ENCODE measurements at regions not wholly inside any gene's neighbourhood (a gene's known extent, or its start where the extent isn't known, plus 50 kb on each side); places are given as distances from the start of the nearest gene placed in this dataset.
A peak's percentile ranks its signal among the peaks of the same experiment; 100 is the strongest.

DNA sequence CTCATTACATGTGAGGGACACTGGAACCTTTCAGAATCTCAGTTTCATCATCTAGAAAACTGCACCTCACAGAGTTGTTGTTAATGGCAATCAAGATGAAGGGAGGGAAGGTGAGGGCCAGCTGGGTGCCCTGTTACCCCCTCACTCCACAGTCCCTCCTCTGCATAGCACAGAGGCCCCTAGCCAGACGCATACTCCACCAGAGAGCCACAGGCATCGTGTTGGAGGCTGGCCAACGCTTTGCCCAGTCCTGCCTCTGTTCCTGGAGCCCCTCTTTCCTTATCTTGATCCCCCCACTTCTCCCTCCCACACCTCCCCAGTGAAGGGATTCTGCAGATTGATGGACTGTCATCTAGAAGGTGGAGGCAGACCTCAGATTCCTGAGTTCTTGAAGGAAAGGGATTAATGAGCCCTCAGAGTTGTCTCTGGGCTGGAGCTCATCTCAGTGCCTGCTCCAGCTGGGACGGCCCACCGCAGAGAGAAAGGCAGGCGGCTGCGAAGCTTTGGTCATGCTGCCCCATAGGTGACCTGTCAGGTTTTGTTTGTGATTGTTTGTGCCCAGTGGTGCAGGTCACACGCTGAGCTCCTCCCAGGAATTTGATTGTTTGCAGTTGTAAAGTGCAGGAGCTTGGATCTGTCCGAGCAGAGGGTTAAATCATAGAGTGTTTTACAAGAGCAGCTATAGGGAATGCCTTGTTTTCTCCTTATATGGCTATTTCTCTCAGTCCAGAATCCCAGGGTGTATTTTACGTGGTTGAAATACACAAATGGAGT is 487.3 kb downstream of the CCDC171 start:
- no peak overlapping the region for H3K4me3 ChIP-seq (ENCODE audit: low read depth, low read length)
- TF ChIP-seq, protein P1, sequence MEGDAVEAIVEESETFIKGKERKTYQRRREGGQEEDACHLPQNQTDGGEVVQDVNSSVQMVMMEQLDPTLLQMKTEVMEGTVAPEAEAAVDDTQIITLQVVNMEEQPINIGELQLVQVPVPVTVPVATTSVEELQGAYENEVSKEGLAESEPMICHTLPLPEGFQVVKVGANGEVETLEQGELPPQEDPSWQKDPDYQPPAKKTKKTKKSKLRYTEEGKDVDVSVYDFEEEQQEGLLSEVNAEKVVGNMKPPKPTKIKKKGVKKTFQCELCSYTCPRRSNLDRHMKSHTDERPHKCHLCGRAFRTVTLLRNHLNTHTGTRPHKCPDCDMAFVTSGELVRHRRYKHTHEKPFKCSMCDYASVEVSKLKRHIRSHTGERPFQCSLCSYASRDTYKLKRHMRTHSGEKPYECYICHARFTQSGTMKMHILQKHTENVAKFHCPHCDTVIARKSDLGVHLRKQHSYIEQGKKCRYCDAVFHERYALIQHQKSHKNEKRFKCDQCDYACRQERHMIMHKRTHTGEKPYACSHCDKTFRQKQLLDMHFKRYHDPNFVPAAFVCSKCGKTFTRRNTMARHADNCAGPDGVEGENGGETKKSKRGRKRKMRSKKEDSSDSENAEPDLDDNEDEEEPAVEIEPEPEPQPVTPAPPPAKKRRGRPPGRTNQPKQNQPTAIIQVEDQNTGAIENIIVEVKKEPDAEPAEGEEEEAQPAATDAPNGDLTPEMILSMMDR (IDR thresholded peaks at IDR 0.05; ENCODE audit: control insufficient read depth, extremely low read depth, insufficient read depth): no peak
- DNase-seq (ENCODE audit: low read depth): peak; percentile 90

DNA sequence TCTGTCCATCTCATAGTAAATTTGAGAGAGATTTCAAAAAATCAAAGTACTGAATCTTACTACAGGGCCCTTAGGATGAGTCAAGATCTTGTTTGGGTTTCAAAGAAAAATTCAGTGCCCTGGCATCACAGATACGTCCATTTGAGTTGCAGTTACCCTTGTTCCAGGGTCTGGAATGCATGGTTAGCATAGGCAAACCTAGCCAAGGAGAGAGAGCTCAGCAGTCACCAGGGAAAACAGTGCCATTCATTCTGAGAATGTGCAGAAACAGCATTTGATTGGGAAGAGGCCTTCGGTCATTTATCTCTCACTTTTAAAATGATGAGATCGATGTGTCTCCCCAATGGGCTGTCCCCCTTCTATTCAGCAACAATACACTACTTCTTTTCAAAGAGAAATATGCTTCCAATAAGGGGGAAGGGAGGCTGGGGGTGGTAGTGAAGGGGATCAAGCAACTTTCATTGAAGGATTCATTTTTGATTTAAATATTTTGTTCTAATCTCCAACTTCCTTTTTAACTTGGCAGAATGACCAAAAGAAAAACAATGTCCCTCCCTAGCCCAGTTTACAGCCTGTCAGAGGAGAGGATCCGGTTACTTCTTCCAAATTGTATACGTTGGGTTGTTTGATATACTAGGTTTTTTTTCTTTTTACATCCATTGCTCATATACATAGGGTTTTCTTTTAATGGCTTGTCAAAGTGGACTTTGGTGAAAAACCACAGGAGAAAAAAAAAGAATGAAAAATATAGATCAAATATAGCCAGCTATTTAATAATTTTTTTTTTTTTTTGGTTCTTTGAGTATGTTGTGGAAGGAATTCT is 491.1 kb downstream of the CCDC171 start:
- TF ChIP-seq, protein P1 (IDR thresholded peaks at IDR 0.05; ENCODE audit: control insufficient read depth, extremely low read depth, insufficient read depth): no peak
- H3K4me3 ChIP-seq (ENCODE audit: low read depth, low read length): no peak overlapping the region
- no peak for DNase-seq (ENCODE audit: low read depth)

DNA sequence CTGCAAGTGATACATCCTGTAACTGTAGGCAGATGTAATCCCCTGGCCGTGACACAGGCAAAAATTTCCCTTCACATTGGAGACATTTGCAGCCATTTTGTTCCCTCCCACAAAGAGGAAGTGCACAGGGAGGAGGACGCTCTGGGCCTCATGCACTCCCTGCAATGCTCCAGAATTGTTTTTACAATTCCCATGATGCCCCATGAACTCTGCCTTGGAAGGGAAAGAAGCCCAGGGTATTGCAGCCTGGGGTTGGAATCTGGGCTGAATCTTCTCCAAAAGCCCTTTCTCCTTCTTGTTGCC is 491.7 kb downstream of the CCDC171 start:
- H3K4me3 ChIP-seq (ENCODE audit: low read depth, low read length): no peak overlapping the region
- DNase-seq (ENCODE audit: low read depth): no peak
- TF ChIP-seq, protein P1 (IDR thresholded peaks at IDR 0.05; ENCODE audit: control insufficient read depth, extremely low read depth, insufficient read depth): no peak

GRCh38 chr9:16045651-16046280 is 492.9 kb downstream of the CCDC171 start:
- no peak overlapping the region for H3K4me3 ChIP-seq (ENCODE audit: low read depth, low read length)
- TF ChIP-seq, protein P1 (IDR thresholded peaks at IDR 0.05; ENCODE audit: control insufficient read depth, extremely low read depth, insufficient read depth): no peak
- DNase-seq (ENCODE audit: low read depth): no peak

GRCh38 chr9:16046713-16047112 is 493.9 kb downstream of the CCDC171 start:
- TF ChIP-seq, protein P1 (IDR thresholded peaks at IDR 0.05; ENCODE audit: control insufficient read depth, extremely low read depth, insufficient read depth): no peak
- no peak overlapping the region for H3K4me3 ChIP-seq (ENCODE audit: low read depth, low read length)
- DNase-seq (ENCODE audit: low read depth): no peak

DNA sequence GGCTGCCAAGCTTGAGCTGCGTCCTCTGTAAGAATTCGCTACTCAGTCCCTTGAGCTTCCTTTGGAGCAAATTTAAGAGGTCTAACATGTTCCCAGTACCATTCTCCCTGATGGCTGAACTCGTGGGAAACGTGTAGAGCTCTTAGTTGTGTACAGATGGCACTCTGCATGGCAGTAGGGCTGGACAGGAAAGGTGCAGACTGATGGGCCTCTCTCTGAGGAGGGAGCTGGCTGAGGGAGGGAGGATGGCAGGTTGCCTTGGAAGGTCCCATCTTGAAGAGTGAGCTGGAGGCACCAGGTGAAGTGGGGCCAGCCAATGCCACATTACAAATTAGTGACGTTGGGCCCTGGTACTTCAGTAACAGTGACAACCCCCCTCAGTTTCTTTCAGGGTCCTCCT is 495.3 kb downstream of the CCDC171 start:
- no peak for DNase-seq (ENCODE audit: low read depth)
- H3K4me3 ChIP-seq (ENCODE audit: low read depth, low read length): no peak overlapping the region
- TF ChIP-seq, protein P1 (IDR thresholded peaks at IDR 0.05; ENCODE audit: control insufficient read depth, extremely low read depth, insufficient read depth): no peak
